HL-60/S4 treated with phorbol 12-myristate 13-acetate at 8.2 ng/mL for 4 days and 3 days (cell line): ENCODE measurements at regions not wholly inside any gene's neighbourhood (a gene's known extent, or its start where the extent isn't known, plus 50 kb on each side); places are given as distances from the start of the nearest gene placed in this dataset.

ENCODE experiments used
- in situ Hi-C: fragments of 300-500 bp; cut with MboI; formaldehyde crosslinking; loops from 2 replicates; pipeline ENCODE4 v1.15.0; 2022; ENCODE audit warnings: low sequenced_read_pairs

DNA sequence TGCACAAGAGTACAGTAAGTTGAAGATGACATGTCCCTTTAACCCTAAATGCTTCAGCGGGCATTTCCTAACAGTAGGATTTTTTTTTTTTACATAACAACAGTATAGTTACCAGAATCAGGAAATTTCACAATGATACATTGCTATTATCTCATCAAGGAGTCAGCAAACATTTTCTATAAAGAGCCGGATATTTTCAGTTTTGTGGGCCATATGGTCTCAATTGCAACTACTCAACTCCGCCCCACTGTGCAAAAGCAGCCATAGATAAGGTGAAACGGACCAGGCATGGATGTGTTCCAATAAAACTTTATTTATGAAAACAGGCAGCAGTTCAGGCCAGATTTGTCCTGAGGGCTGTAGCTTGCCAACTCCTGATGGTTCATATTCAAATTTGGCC is 130.6 kb downstream of the SMAD6 start:
- in situ Hi-C loops: no loop called here

DNA sequence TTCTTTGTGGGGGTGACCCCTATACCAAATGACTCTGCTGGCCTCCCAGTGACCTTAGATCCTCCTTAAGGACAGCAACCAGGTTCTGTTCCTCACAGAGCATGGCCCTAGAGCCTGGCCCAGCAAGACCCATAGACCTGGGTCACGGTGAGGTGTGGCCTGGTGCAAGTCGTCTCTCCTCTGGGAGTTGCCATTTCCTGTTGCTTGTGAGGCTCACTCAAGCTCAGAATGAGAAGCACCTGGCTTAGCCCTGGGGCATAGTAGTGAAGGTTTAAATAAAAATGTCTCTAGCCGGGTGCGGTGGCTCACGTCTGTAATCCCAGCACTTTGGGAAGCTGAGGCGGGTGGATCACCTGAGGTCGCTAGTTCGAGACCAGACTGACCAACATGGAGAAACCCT is 131.3 kb downstream of the SMAD6 start:
- in situ Hi-C loops: no loop called here

DNA sequence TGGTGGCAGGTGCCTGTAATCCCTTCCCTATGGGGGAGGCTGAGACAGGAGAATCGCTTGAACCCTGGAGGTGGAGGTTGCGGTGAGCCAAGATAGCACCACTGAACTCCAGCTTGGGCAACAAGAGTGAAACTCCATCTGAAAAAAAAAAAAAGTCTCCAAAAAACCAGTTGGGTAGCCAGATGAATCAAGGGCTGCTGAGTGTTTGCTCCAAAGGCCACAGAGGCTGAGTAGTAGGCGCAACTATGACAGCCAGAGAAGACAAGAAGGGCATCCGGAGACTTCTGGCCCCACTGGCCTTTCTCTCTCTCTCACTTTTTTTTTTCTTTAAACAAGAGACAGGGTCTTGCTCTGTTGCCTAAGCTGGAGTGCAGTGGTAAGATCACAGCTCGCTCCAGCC is 131.8 kb downstream of the SMAD6 start:
- in situ Hi-C loops: no loop called here

DNA sequence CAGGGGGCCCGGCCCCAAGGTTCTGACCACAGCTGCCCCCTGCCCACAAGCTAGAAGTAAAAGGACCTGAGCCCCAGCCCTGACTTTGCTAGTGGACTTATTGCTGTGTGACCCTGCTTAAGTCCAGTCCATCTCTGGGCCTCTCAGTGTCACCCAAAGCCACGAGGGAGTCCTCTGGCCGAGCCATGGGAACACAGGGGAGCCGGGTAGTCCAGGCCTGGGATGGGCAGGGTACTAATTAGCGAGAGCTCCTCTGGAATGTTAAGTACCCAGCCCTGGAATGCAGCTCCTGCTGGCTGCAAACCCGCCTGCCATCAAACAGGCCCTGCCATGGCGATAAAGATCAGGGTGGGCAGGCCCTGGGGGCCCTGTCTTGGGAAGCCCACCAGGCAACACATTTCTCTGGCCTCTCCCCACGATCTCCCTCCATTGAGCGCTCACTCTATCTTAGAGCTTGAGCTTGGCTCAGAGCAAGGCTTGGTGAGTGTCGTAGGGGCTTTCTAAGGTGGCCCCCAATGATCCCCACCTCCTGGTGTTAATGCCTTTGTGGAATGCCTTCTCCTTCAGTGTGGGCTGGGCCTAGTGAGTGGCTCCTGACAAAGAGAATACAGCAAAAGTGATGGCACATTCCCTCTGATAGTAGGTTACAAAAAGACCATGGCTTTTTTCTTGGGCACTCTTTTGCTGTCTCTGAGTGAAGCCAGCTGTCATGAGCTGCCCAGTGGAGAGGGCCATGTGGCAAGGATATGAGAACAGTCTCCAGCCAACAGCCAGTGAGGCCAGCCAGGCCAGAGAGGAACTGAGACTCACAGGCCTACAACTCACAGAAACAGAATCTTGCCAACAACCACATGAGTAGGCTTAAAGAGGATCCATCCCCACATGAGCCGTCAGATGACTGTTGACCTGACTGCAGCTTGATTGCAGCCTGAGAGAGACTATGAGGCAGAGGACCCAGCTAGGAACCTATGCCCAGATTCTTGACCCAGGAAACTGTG is 133.1 kb downstream of the SMAD6 start:
- in situ Hi-C loops: no loop called here

DNA sequence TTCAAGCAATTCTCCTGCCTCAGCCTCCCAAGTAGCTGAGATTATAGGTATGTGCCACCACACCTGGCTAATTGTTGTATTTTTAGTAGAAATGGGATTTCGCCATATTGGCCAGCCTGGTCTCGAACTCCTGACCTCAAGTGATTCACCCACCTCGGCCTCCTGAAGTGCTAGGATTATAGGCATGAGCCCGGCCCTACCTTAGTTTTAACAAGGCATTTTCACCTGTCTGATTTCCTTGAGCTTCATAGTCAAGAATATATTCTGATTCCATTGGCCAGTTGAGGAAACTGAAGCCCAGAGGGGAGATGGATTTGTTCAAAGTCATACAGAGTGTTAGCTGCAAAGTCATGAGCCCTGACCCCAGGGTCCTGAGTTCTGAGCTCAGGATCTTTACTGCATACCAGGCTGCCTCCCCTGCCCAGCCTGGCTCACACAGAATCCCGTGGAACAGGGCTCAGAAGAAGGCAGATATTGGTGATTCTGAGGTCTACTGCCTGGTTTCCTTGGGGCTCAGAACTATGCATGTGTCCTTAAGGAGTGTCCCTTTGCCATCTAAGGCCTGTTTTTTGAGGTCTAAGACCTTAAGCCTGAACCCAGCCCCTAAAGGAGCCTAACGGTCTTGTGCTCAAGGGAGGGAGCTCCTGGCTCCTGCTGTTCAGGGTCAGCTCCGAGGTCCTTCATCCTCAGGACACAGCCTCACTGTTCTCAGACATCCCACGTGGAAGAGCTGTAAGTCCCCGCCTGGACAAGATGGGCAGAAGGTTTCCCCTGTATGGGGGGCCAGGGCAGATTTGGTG is 134.4 kb downstream of the SMAD6 start:
- in situ Hi-C loops: no loop called here

DNA sequence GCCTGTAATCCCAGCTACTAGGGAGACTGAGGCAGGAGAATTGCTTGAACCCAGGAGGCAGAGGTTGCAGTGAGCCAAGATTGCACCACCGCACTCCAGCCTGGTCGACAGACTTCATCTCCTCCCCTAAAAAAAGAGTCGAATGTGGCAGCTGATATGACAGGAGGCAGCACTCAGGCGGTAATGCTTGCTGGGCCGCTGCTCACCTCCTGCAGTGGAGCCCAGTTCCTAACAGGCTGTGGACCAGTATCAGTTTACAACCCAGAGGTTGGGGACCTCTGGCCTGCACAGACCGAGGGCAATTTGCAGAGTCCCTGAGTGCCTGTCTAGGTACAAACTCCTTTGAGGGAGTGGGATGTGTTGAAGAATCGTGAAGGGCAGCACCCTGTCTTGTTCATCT is 136.2 kb downstream of the SMAD6 start:
- in situ Hi-C loops: no loop called here

DNA sequence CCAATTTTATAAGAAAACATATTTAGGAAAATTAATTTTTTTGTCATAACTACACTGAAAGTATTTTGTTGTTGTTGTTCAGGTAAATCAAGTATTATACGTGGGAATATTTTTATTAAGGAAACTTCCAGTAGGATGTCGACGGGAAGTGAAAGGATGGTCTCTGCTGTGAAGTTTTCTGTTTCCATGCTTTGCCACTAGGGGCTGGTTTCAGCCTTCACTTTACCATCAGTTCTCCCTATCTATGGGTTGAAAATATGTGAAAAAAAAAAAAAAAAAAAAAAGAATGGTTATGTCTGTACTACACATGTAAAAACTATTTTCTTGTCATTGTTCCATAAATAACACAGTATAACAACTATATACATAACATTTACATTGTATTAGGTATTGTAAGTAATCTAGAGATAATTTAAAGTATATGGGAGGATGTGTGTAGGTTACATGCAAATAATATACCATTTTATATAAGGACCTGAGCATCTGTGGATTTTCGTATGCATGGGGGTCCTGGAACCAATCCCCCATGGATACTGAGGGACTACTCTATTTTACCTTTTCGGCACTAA is 136.7 kb downstream of the SMAD6 start:
- in situ Hi-C loops: no loop called here

DNA sequence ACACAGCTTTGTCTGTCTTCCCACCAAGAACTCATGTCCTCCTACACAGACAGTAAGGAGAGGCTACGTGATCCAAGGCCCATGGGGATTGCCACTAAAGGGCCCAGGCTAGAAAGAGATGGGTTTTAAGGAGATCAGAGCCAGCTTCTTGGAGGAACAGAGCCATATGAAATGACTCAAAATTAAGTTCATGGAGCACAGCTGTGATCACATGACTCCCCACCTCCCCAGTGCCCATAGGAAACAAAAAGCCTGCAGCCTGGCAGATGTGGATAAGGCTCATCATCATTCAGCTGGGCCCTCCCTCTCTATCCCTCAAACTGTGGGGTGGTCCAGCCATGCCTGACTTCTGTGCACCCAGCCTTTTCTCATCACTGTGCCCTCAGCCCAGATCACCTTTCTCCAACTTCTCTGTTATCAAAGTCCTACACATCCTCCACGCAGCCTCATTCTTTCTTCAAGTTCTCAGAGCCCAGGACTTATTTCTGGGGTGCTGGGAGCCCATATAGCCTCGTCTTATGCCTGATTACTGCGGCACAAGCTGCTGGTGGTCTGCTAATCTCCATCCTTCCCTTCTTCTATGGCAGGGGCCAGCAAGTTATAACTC is 137.6 kb downstream of the SMAD6 start:
- in situ Hi-C loops: loop anchor here (10.0 kb wide), 1 partner anchor 235 kb away; no protein-coding TSS in a partner anchor

DNA sequence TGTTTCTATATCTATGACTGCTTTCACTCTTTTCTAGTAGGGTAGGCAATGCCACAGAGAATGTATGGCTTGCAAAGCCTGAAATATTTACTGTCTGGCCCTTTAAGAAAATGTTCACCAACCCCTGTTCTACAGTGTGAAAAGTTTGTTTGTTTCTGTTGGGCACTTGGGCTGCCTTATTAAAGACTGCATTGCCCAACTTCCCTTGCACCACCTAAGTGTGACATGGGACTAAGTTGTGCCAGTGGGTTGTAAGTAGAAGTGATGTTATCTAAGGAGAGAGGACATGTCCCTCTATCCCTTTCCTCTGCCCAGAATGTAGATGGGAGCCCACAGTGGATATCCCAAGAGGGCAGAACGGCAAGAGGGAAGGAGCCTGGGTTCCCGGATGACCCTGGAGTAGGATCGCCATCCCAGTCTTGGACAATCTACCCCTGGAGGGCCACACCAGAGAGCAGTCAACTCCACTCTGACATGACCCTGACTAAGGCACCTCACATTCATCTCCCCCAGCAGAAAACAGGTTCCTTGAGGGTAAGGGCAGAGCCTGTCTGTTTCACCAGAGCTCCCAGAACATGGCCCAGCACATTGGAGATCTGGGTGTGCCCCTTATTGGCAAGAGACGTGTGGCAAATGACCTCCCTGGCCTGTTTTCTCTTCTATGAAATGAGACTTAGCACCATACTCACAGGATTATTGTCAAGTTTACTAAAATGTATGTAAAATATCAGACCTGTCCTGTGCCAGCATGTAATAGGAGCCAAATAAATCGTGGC is 138.8 kb downstream of the SMAD6 start:
- in situ Hi-C loops: loop anchor here (10.0 kb wide), 1 partner anchor 236 kb away; no protein-coding TSS in a partner anchor

DNA sequence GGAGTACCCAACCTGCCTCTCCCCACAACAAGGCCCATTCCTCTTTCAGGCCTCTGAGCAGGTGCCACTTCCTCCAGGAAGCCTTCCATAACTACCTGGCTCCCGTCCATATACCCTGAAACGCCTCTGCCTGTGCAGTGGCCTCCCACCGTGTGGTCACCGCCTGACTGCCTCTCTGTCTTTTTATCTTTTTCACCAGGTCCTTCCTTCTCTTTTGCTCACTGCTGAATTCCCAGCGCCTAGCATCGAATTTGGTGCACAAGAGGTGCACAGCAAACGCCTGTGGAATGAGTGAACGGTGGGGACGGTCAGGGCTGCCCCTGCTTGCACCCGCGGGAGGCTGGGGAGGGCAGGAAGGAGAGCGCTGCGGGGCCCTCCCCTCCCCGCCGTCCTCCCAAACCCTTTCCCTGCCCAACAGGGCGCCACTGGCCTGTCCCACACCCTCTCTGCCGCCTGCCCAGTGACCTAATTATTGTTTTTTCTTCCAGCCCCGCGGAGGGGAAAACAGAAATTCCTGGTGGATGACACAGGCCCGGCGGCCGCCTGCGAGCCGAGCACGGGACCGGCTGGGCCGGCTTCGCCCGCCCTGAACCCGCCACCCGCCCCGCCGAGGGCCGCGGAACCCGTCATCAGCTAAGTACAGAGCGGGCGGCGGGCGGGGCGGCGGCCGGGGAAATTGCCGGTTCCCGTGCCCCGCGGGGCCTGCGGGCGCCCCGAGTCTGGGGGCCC is 140.1 kb downstream of the SMAD6 start:
- in situ Hi-C loops: loop anchor here (10.0 kb wide), 1 partner anchor 237 kb away; no protein-coding TSS in a partner anchor

DNA sequence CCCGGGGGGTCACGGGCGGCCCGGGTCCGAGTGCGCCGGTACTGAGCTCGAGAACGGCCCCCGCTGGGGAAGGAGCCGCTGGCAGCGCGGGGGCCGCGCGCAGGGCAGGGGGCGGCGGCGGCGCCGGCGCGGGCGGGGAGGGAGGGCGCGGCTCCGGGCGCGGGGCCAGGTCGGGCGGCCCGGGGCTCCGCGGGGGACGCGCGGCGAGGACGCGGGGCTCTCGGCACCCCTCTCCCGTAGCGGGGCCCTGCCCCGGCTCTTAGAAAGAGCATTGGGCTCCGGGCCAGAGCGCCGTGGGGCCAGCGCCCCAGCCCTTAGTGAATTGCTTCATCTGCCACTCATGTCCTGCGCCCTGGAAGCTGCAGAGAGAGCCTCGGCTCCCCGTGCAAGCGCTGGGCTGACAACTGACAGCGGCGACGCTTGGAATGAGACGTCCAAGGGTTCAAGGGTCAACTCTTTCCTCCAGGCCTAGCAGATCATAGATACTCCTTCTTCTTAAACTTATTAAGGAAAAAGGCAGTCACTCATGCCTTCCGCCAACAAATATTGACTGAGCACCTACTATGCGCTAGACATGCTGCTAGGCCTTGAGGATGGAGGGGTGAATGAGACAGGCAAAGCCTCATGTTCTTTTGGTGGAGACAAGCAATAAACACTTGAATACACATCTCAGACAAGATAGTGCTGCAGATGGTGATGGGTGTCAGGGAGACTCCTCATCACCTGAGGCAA is 140.8 kb downstream of the SMAD6 start:
- in situ Hi-C loops: loop anchor here (10.0 kb wide), 1 partner anchor 238 kb away; no protein-coding TSS in a partner anchor

DNA sequence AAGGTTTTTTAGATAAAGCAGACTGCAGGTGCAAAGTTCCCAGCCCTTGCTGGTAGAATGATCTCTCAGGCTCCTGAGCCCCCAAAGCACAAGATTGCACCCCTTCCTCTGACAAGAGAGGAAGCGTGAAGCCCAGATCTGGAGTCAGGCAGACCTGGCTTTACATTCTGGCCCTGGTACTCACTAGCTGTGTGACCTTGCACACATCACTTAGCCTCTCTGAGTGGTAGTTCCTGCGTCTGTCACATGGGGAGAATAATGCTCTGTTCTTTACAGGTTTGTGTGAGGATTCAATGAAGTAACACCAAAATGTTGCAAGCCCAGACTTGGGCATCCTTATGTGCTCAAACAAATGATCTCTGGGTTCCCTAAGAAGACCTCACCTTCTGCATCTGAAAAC is 141.5 kb downstream of the SMAD6 start:
- in situ Hi-C loops: loop anchor here (10.0 kb wide), 1 partner anchor 239 kb away; no protein-coding TSS in a partner anchor

DNA sequence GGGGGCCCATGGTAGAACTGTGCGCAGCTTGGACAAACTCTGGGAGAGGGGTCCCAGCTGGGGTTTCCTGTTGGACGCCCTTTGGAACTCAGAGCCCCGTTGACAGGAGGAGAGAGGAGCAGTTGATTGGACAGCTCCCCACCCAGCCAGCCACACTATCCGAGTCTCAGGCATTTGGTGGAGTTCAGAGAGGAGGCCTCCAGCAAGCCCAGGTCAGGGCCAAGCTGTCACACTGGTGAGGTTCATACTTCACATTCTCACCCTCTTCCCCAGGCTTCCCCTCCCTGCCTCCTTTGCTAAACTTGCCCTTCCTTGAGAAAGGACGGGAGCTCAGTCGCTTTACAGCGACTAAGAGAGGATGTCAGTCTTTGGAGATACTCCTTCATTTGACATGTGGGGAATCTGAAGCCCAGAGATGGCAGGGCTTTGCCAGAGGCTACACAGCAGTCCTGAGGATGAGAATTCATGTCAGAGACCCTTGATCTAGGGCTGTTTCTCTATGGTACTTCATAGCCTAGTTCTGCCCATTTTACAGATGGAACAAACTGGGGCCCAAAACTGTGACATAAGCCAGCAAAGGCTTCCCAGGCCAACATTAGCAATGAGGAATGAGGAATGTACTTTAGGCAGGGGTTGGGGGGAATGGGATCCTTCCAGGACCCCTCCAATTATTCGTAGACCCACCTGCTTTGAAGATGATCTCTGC is 142.2 kb downstream of the SMAD6 start:
- in situ Hi-C loops: loop anchor here (10.0 kb wide), 1 partner anchor 239 kb away; no protein-coding TSS in a partner anchor

DNA sequence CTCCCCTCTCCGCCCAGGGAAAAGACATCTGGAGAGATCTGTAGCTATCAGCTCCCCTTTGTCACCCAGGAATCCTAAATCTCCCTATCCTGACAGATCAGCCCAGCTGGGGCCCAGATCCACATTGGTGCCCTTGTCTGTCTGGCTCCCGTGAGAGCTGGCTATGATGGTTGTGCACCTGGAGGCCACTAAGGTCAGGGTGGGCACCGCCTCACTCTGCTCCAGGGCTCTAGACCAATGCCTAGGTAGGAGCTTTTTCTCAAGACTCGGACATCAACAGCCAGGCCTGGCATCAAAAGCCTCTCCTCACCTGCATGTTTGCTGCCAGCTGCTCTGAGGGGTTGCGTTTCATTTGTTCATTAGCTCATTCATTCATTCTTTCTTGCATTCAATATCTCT is 142.7 kb downstream of the SMAD6 start:
- in situ Hi-C loops: loop anchor here (10.0 kb wide), 1 partner anchor 240 kb away; no protein-coding TSS in a partner anchor

DNA sequence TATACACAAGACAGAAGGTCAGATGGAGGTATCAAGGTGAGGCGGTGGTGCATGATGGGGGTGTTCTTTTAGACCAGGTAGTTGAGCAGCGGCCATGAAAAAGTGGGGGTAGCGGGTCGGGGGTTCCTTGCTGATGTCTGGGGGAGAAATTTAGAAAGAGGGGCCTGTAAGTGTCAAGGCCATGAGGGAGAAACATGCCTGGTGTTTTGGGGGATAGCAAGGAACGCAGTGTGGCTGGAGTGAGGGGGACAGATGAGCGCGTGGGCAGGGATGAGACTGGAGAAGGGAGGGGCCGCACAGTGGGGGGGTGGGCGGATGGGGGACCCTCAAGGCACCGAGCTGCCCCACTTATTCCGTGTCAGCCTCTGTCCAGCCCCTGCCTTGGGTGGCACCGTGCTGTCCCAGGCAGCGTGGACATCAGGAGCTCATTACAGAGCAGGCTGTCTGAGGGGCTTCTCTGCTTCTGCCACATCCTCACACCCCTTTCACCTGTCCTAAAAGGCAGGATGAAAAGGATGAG is 143.3 kb downstream of the SMAD6 start:
- in situ Hi-C loops: loop anchor here (10.0 kb wide), 1 partner anchor 241 kb away; no protein-coding TSS in a partner anchor

DNA sequence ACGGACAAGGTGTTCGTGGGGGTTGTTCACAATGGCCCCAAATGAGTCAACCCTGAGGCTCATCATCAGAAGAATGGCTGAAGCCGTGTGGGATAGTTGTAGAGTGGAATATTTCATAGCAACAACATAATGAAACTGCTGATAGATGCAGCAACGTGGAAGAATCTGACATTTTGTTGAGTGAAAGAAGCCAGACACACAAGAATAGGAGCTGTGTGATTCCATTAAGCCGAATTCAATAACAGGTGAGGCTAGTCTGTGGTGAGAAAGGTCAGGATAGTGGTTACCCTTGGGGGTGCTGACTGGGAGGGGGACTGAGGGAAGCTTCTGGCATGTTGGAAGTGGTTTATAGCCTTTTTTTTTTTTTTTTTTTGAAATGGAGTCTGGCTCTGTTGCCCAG is 144.0 kb downstream of the SMAD6 start:
- in situ Hi-C loops: loop anchor here (10.0 kb wide), 1 partner anchor 241 kb away; no protein-coding TSS in a partner anchor

DNA sequence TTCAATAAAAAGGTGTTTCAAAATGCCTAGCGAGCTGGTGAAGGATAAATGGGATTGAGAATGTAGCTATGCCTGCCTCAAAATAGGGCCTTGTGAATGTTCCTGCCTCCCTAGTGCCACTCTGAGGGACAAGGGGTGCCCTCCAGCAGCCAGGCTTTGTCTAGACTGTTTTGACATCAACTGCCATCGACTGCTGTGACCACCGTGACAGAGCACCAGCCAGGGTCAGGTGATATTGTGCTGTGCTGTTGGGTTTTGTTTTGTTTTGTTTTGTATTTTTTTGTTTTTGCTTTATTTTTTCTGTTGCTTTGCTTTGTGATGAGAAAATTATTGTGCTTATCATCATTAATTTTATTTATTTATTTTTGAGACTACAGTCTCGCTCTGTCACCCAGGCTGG is 144.8 kb downstream of the SMAD6 start:
- in situ Hi-C loops: loop anchor here (10.0 kb wide), 1 partner anchor 242 kb away; no protein-coding TSS in a partner anchor
